ENCODE measurements at regions not wholly inside any gene's neighbourhood (a gene's known extent, or its start where the extent isn't known, plus 50 kb on each side); places are given as distances from the start of the nearest gene placed in this dataset.

DNA sequence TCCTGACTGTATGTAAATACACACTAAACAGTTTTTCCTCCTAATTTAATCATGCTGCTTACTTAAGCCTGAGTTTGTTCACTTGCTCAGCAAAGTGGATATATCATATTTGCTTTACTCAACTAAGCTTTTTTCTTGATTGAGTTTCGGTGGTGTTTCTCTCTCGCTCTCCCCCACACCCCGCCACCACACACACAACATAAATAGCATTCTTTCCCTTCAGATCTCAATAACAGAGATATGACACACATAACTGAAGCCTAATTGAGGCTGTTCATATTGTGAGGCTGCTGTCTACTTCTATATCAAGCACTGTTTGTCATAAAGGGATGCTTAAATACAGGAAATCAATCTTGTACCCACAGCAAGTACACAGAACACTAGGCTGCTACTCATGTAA is 364.9 kb downstream of the FAT3 start:
- TF ChIP-seq, protein P1, sequence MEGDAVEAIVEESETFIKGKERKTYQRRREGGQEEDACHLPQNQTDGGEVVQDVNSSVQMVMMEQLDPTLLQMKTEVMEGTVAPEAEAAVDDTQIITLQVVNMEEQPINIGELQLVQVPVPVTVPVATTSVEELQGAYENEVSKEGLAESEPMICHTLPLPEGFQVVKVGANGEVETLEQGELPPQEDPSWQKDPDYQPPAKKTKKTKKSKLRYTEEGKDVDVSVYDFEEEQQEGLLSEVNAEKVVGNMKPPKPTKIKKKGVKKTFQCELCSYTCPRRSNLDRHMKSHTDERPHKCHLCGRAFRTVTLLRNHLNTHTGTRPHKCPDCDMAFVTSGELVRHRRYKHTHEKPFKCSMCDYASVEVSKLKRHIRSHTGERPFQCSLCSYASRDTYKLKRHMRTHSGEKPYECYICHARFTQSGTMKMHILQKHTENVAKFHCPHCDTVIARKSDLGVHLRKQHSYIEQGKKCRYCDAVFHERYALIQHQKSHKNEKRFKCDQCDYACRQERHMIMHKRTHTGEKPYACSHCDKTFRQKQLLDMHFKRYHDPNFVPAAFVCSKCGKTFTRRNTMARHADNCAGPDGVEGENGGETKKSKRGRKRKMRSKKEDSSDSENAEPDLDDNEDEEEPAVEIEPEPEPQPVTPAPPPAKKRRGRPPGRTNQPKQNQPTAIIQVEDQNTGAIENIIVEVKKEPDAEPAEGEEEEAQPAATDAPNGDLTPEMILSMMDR (conservative IDR thresholded peaks at IDR 0.05 in 1 of 2, IDR thresholded peaks at IDR 0.05 in 1 of 2; ENCODE audit: low read depth in 1 of 2, low read length in 2 of 2) = no peak
- no peak for TF ChIP-seq EZH2 (IDR thresholded peaks at IDR 0.05; ENCODE audit: low read length, missing control alignments)
